H1 (cell line): ENCODE measurements at regions not wholly inside any gene's neighbourhood (a gene's known extent, or its start where the extent isn't known, plus 50 kb on each side); places are given as distances from the start of the nearest gene placed in this dataset.
"Not testable (repeated sequence)": the region's sequence is repeated elsewhere in the genome, so short reads cannot be mapped to it uniquely, and the experiment has no call there.

Source experiments
- CTCF ChIA-PET: fragments of 300-600 bp; sonication (Branson Sonifier 250); formaldehyde crosslinking; loops from one replicate; lab custom pipeline; 2021; ENCODE audit not compliant: partially characterized antibody; lab: Charles Lee
- POLR2A ChIA-PET: fragments of 300-600 bp; sonication (Branson Sonifier 250); formaldehyde crosslinking; loops from one replicate; lab custom pipeline; 2021; ENCODE audit warnings: inconsistent platforms; ENCODE audit not compliant: partially characterized antibody; lab: Charles Lee
- DNase-seq, 2 experiments: peaks; one replicate each; pipeline versions ENCODE4 v3.0.0 to v3.0.0-alpha.2; 2010 to 2022; ENCODE audit warnings: low spot score in 2 of 2, low read depth in 1 of 2, mixed read lengths in 1 of 2
- FAIRE-seq: peaks from 2 replicates; lab custom pipeline; 2011; peaks lifted over from hg19 to GRCh38; lab: Jason Lieb, UNC
- H2AFZ ChIP-seq: 2 replicates; pipeline ENCODE4 v1.8.1; 2012; ENCODE audit warnings: low read length, inconsistent platforms
- H2AK5ac ChIP-seq: 2 replicates; pipeline ENCODE4 v1.6.1; 2013; ENCODE audit warnings: low read depth, low read length
- H2BK120ac ChIP-seq: replicated peaks from 2 replicates; pipeline ENCODE3; 2013; ENCODE audit warnings: low read depth, low read length, inconsistent platforms
- H2BK12ac ChIP-seq: 2 replicates; pipeline ENCODE4 v1.6.1; 2013; ENCODE audit warnings: low read depth, low read length
- H2BK15ac ChIP-seq: 2 replicates; pipeline ENCODE4 v1.6.1; 2013; ENCODE audit warnings: low read length
- H2BK20ac ChIP-seq: 2 replicates; pipeline ENCODE4 v1.6.1; 2013; ENCODE audit warnings: low read length
- H2BK5ac ChIP-seq: 2 replicates; pipeline ENCODE4 v1.6.1; 2013; ENCODE audit warnings: low read depth, low read length
- H3K14ac ChIP-seq: 2 replicates; pipeline ENCODE4 v1.6.1; 2013; ENCODE audit warnings: inconsistent platforms; ENCODE audit not compliant: insufficient read length
- H3K18ac ChIP-seq: 2 replicates; pipeline ENCODE4 v1.6.1; 2013; ENCODE audit warnings: low read length; ENCODE audit errors: extremely low read depth
- H3K23ac ChIP-seq: 2 replicates; pipeline ENCODE4 v1.6.1; 2013; ENCODE audit warnings: inconsistent platforms; ENCODE audit not compliant: insufficient read length
- H3K23me2 ChIP-seq: 2 replicates; pipeline ENCODE4 v1.6.1; 2013; ENCODE audit warnings: low read depth, low read length
- H3K27ac ChIP-seq: 2 replicates; pipeline ENCODE4 v1.6.1; 2011; ENCODE audit warnings: low read depth, low read length, inconsistent platforms
- H3K27me3 ChIP-seq, 4 experiments: replicated peaks in 1 of 4; 1 replicate in 1 of 4; 2 replicates in 3 of 4; pipeline versions ENCODE4 v1.6.1 to v1.8.1; 2011 to 2013; ENCODE audit warnings: low read length in 3 of 4, mild to moderate bottlenecking in 3 of 4, inconsistent platforms in 2 of 4, mixed read lengths in 2 of 4, moderate library complexity in 1 of 4; ENCODE audit not compliant: control insufficient read depth in 3 of 4, insufficient read depth in 3 of 4; ENCODE audit errors: extremely low read depth in 1 of 4
- H3K36me3 ChIP-seq, 4 experiments: 2 replicates each; pipeline versions ENCODE4 v1.6.1 to v1.8.1; 2011 to 2013; ENCODE audit warnings: mild to moderate bottlenecking in 4 of 4, low read length in 3 of 4, moderate library complexity in 2 of 4, control low read depth in 1 of 4, inconsistent platforms in 1 of 4; ENCODE audit not compliant: insufficient read depth in 4 of 4, control insufficient read depth in 2 of 4
- H3K4ac ChIP-seq: replicated peaks from 2 replicates; pipeline ENCODE3; 2013; ENCODE audit warnings: low read length, low read depth, mixed read lengths, inconsistent platforms; ENCODE audit not compliant: insufficient read length
- H3K4me1 ChIP-seq, 4 experiments: replicated peaks in 1 of 4; 1 replicate in 1 of 4; 2 replicates in 3 of 4; pipeline versions ENCODE4 v1.6.1 to v1.8.1; 2011 to 2013; ENCODE audit warnings: low read length in 3 of 4, inconsistent platforms in 2 of 4, mixed read lengths in 1 of 4; ENCODE audit not compliant: insufficient read depth in 4 of 4, control insufficient read depth in 3 of 4
- H3K4me2 ChIP-seq, 2 experiments: 2 replicates each; pipeline versions ENCODE4 v1.6.1 to v1.8.1; 2011 to 2013; ENCODE audit warnings: low read depth in 2 of 2, low read length in 2 of 2, control low read depth in 1 of 2, inconsistent platforms in 1 of 2, mild to moderate bottlenecking in 1 of 2; ENCODE audit not compliant: insufficient read depth in 1 of 2
- H3K4me3 ChIP-seq, 4 experiments: fragments of 200-600, 300-600 bp in 1 of 4; sonication (generic), shearing (Covaris generic), sonication (Bioruptor Twin) in 1 of 4; 2 replicates each; pipeline versions ENCODE4 v1.5.1 to v1.8.1; 2011 to 2016; ENCODE audit warnings: low read length in 4 of 4, low read depth in 3 of 4, control low read depth in 2 of 4, inconsistent platforms in 2 of 4, mild to moderate bottlenecking in 2 of 4, mixed read lengths in 1 of 4, moderate library complexity in 1 of 4; ENCODE audit not compliant: insufficient read depth in 2 of 4; ENCODE audit errors: extremely low read depth in 1 of 4
- H3K56ac ChIP-seq: replicated peaks from 2 replicates; pipeline ENCODE3; 2013; ENCODE audit warnings: low read depth, mild to moderate bottlenecking, mixed read lengths, low read length, inconsistent platforms; ENCODE audit not compliant: insufficient read length
- H3K79me1 ChIP-seq: 2 replicates; pipeline ENCODE4 v1.6.1; 2013; ENCODE audit warnings: low read depth, low read length, control low read depth
- H3K79me2 ChIP-seq, 2 experiments: 2 replicates each; pipeline versions ENCODE4 v1.6.1 to v1.8.1; 2012 to 2013; ENCODE audit warnings: low read length in 2 of 2, mild to moderate bottlenecking in 2 of 2, inconsistent platforms in 1 of 2; ENCODE audit not compliant: insufficient read depth in 2 of 2, control insufficient read depth in 1 of 2
- H3K9ac ChIP-seq, 4 experiments: replicated peaks in 1 of 4; 1 replicate in 1 of 4; 2 replicates in 3 of 4; pipeline versions ENCODE4 v1.6.1 to v1.8.1; 2011 to 2013; ENCODE audit warnings: low read depth in 3 of 4, low read length in 3 of 4, control low read depth in 2 of 4, mild to moderate bottlenecking in 2 of 4, moderate library complexity in 2 of 4, inconsistent platforms in 1 of 4; ENCODE audit errors: extremely low read depth in 1 of 4
- H3K9me3 ChIP-seq, 2 experiments: 2 replicates each; pipeline versions ENCODE4 v1.6.1 to v1.8.1; 2012 to 2013; ENCODE audit warnings: mild to moderate bottlenecking in 2 of 2, moderate library complexity in 2 of 2, control low read depth in 1 of 2, inconsistent platforms in 1 of 2, low read depth in 1 of 2, low read length in 1 of 2, mixed read lengths in 1 of 2; ENCODE audit not compliant: insufficient read depth in 2 of 2
- H4K20me1 ChIP-seq, 2 experiments: replicated peaks in 1 of 2; 2 replicates each; pipeline versions ENCODE3 to v1.8.1; 2011 to 2013; ENCODE audit warnings: inconsistent platforms in 2 of 2, low read length in 2 of 2, mild to moderate bottlenecking in 1 of 2; ENCODE audit not compliant: insufficient read depth in 2 of 2, control insufficient read depth in 1 of 2
- H4K5ac ChIP-seq: 2 replicates; pipeline ENCODE4 v1.6.1; 2013; ENCODE audit warnings: low read length, low read depth, mixed read lengths, inconsistent platforms; ENCODE audit not compliant: insufficient read length
- H4K8ac ChIP-seq: 2 replicates; pipeline ENCODE4 v1.8.0; 2013; ENCODE audit warnings: mild to moderate bottlenecking, moderate library complexity, low read length, inconsistent platforms; ENCODE audit not compliant: insufficient read depth; ENCODE audit errors: extremely low read depth
- H4K91ac ChIP-seq: replicated peaks from 2 replicates; pipeline ENCODE3; 2013; ENCODE audit warnings: low read length, mixed read lengths, inconsistent platforms; ENCODE audit not compliant: insufficient read length
- HDAC6 ChIP-seq: IDR thresholded peaks from one replicate; pipeline ENCODE4 v1.7.1; 2012; ENCODE audit warnings: low read depth, mild to moderate bottlenecking, inconsistent platforms, low read length, moderate library complexity
- WGBS, 2 experiments: shearing (Covaris generic) in 1 of 2; methylation state at CpG; one replicate each; pipeline versions ENCODE4 v1.1.6 to v1.1.7; 2013 to 2015; ENCODE audit warnings: low lambda C conversion rate in 2 of 2, mixed read lengths in 2 of 2, inconsistent platforms in 1 of 2, low coverage in 1 of 2, missing lambda C conversion rate in 1 of 2; ENCODE audit not compliant: insufficient replicate concordance in 2 of 2, insufficient coverage in 1 of 2, insufficient read length in 1 of 2; ENCODE audit errors: extremely low coverage in 1 of 2, missing lambda C conversion rate in 1 of 2; 5-methylcytosine and 5-hydroxymethylcytosine counted together

DNA sequence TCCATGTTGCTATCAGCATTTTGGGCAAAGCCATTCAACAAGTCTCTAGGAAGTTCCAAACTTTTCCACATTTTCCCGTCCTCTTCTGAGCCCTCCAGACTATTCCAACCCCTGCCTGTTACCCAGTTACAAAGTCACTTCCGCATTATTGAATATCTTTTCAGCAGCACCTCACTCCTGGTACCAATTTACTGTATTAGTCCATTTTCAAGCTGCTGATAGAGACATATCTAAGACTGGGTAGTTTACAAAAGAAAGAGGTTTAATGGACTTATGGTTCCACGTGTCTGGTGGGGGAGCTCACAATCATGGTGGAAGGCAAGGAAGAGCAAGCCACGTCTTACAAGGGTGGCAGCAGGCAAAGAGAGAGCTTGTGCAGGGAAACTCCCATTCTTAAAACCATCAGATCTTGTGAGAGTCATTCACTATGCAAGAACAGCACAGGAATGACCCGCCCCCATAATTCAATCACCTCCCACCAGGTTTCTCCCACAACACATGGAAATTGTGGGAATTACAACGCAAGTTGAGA, 435.6 kb upstream of the GRM7 start:
- no peak for TF ChIP-seq HDAC6
- no peak for FAIRE-seq
- H2BK120ac ChIP-seq: no peak overlapping the region
- no peak overlapping the region for H3K4ac ChIP-seq
- no peaks in the 10 kb centered on the region for H3K79me1 ChIP-seq
- H3K4me3 ChIP-seq: no peak overlapping the region
- no peaks in the 10 kb centered on the region for H3K36me3 ChIP-seq
- no peak overlapping the region for H3K23ac ChIP-seq
- H4K8ac ChIP-seq: no peak overlapping the region
- H3K18ac ChIP-seq: no peak overlapping the region
- no peak overlapping the region for H3K4me2 ChIP-seq
- H2BK20ac ChIP-seq: no peak overlapping the region
- H4K20me1 ChIP-seq: no peaks in the 10 kb centered on the region
- no peak overlapping the region for H4K91ac ChIP-seq
- H3K4me1 ChIP-seq: peaks cover 0 to 4% (median 0%) of the 10 kb centered on the region in 4 experiments; a peak in 1 of 7 replicates
- ChIA-PET POLR2A (no interaction called here), CTCF (no interaction called here)
- 93% methylated on average over 6 of the region's 6 CpGs; no CpG with 5 or more reads in 1 of the 2 experiments for WGBS, 2 experiments
- no peak overlapping the region for H2BK5ac ChIP-seq
- H3K23me2 ChIP-seq: no peaks in the 10 kb centered on the region
- H2AK5ac ChIP-seq: no peak overlapping the region
- H3K27ac ChIP-seq: no peak overlapping the region
- H3K27me3 ChIP-seq: no peaks in the 10 kb centered on the region
- no peak overlapping the region for H2AFZ ChIP-seq
- H3K14ac ChIP-seq: no peak overlapping the region
- H2BK15ac ChIP-seq: no peak overlapping the region
- no peak overlapping the region for H3K9ac ChIP-seq
- no peak overlapping the region for H4K5ac ChIP-seq
- DNase-seq: no peak
- no peak overlapping the region for H3K56ac ChIP-seq
- H3K9me3 ChIP-seq: peaks cover 23 to 27% of the 10 kb centered on the region in 2 experiments; a peak in 3 of 4 replicates
- no peaks in the 10 kb centered on the region for H3K79me2 ChIP-seq
- no peak overlapping the region for H2BK12ac ChIP-seq

DNA sequence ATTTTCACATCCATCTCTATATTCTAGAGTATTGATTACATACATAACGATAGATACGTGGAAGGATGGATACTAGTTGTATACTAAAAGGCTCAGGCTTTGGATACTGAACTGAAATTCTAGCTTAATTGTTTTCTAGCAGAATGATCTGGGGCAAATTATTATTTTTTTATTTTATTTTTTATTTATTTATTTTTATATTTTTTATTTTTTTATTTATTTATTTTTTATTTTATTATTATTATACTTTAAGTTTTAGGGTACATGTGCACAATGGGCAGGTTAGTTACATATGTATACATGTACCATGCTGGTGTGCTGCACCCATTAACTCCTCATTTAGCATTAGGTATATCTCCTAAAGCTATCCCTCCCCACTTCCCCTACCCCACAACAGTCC, 432.6 kb upstream of the GRM7 start:
- H4K8ac ChIP-seq, H3K4me2 ChIP-seq, H3K9ac ChIP-seq, H3K23ac ChIP-seq, H4K20me1 ChIP-seq, H3K14ac ChIP-seq, H3K4me3 ChIP-seq, H3K56ac ChIP-seq, CTCF ChIA-PET, H3K4ac ChIP-seq, H2AK5ac ChIP-seq, DNase-seq, H3K23me2 ChIP-seq, FAIRE-seq, POLR2A ChIA-PET, H3K18ac ChIP-seq, H3K36me3 ChIP-seq, H3K27ac ChIP-seq, H2BK20ac ChIP-seq, H3K4me1 ChIP-seq, H3K27me3 ChIP-seq, H3K79me1 ChIP-seq, H2AFZ ChIP-seq, H2BK12ac ChIP-seq, H2BK120ac ChIP-seq, H2BK5ac ChIP-seq, H3K79me2 ChIP-seq, H4K5ac ChIP-seq, H2BK15ac ChIP-seq, H4K91ac ChIP-seq: not testable (repeated sequence)
- H3K9me3 ChIP-seq: peaks cover 23 to 24% of the 10 kb centered on the region in 2 experiments; a peak in 3 of 4 replicates
- 92% methylated on average over 2 of the region's 2 CpGs; no CpG with 5 or more reads in 1 of the 2 experiments for WGBS, 2 experiments
